ENCODE measurements at regions not wholly inside any gene's neighbourhood (a gene's known extent, or its start where the extent isn't known, plus 50 kb on each side); places are given as distances from the start of the nearest gene placed in this dataset.
"Not testable (repeated sequence)": the region's sequence is repeated elsewhere in the genome, so short reads cannot be mapped to it uniquely, and the experiment has no call there.

DNA sequence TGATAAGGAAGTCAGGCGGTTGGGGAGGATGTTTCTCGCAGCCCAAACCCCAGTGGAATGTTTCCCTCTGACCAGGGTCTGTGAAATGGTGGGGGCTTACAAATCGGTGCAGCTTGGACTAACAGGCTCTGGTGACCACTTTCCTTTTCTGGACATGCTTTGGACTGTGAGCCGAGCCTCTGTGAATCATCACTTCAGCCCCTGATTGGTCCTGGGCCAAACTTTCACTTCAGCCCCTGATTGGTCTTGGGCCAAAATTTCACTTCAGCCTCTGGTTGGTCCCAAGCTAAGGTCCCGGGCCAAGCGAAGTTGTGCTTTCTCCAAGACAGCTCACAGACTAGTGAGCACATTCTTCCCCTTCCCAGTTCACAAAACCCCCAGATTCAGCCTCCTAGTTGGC lies 223.7 kb upstream of the ANKRD20A1 start:
- ATAC-seq (ENCODE audit: low read depth in 2 of 2); H3K27me3 Mint-ChIP-seq; H3K27me3 ChIP-seq (ENCODE audit: control insufficient read depth, insufficient read depth, low read length); H3K4me1 ChIP-seq (ENCODE audit: control insufficient read depth, insufficient read depth, low read length, poor library complexity, severe bottlenecking); H3K36me3 Mint-ChIP-seq; H3K4me1 Mint-ChIP-seq; H3K36me3 ChIP-seq (ENCODE audit: control insufficient read depth, insufficient read depth, low read length); H3K4me3 ChIP-seq (ENCODE audit: low read depth, low read length); H3K27ac Mint-ChIP-seq; H3K9me3 Mint-ChIP-seq; H3K27ac ChIP-seq (ENCODE audit: insufficient read depth, low read length, poor library complexity, severe bottlenecking); DNase-seq; H3K4me3 Mint-ChIP-seq; H3K9me3 ChIP-seq (ENCODE audit: control insufficient read depth in 2 of 2, low read length in 2 of 2): not testable (repeated sequence)

GRCh38 chr9:67611900-67612299 lies 246.8 kb upstream of the ANKRD20A1 start:
- not testable (repeated sequence) for H3K4me1 Mint-ChIP-seq; H3K9me3 Mint-ChIP-seq; H3K4me3 ChIP-seq (ENCODE audit: low read depth, low read length); H3K27me3 Mint-ChIP-seq; H3K4me3 Mint-ChIP-seq; H3K27me3 ChIP-seq (ENCODE audit: control insufficient read depth, insufficient read depth, low read length); H3K4me1 ChIP-seq (ENCODE audit: control insufficient read depth, insufficient read depth, low read length, poor library complexity, severe bottlenecking); H3K27ac Mint-ChIP-seq; H3K27ac ChIP-seq (ENCODE audit: insufficient read depth, low read length, poor library complexity, severe bottlenecking); DNase-seq; H3K36me3 ChIP-seq (ENCODE audit: control insufficient read depth, insufficient read depth, low read length); H3K9me3 ChIP-seq (ENCODE audit: control insufficient read depth in 2 of 2, low read length in 2 of 2); ATAC-seq (ENCODE audit: low read depth in 2 of 2); H3K36me3 Mint-ChIP-seq

DNA sequence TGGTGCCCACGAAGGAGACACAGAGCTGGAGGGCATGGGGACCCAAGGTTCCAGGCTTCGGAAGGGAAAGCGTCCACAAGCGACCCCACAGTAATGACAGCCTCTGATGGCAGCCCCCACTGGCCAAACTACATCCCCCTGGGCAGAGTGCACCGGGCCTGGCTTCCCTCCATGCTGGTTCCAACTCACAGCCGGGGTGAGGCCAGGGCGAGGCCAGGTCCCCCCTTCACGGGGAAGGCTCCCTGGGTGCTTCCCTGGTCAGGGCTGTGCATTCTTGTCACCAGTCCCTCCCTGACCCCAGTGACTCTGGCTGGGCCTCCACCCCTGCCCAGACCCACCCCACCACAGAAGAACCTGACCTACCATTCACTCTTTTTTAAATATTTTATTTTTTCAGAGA lies 248.9 kb upstream of the ANKRD20A1 start:
- H3K27ac ChIP-seq (ENCODE audit: insufficient read depth, low read length, poor library complexity, severe bottlenecking); H3K27ac Mint-ChIP-seq; H3K4me3 ChIP-seq (ENCODE audit: low read depth, low read length); H3K4me3 Mint-ChIP-seq; H3K9me3 Mint-ChIP-seq; H3K36me3 ChIP-seq (ENCODE audit: control insufficient read depth, insufficient read depth, low read length); H3K36me3 Mint-ChIP-seq; ATAC-seq (ENCODE audit: low read depth in 2 of 2); H3K27me3 ChIP-seq (ENCODE audit: control insufficient read depth, insufficient read depth, low read length); H3K4me1 Mint-ChIP-seq; DNase-seq; H3K27me3 Mint-ChIP-seq; H3K9me3 ChIP-seq (ENCODE audit: control insufficient read depth in 2 of 2, low read length in 2 of 2); H3K4me1 ChIP-seq (ENCODE audit: control insufficient read depth, insufficient read depth, low read length, poor library complexity, severe bottlenecking): not testable (repeated sequence)

GRCh38 chr9:67609435-67609834 lies 249.3 kb upstream of the ANKRD20A1 start:
- H3K4me3 Mint-ChIP-seq: not testable (repeated sequence)

GRCh38 chr9:67605113-67605512 lies 253.6 kb upstream of the ANKRD20A1 start:
- not testable (repeated sequence) for H3K4me3 ChIP-seq (ENCODE audit: low read depth, low read length); H3K36me3 ChIP-seq (ENCODE audit: control insufficient read depth, insufficient read depth, low read length); H3K4me3 Mint-ChIP-seq; H3K27me3 Mint-ChIP-seq; H3K4me1 ChIP-seq (ENCODE audit: control insufficient read depth, insufficient read depth, low read length, poor library complexity, severe bottlenecking); H3K4me1 Mint-ChIP-seq; H3K27ac Mint-ChIP-seq; H3K36me3 Mint-ChIP-seq; H3K9me3 ChIP-seq (ENCODE audit: control insufficient read depth in 2 of 2, low read length in 2 of 2); ATAC-seq (ENCODE audit: low read depth in 2 of 2); DNase-seq; H3K27me3 ChIP-seq (ENCODE audit: control insufficient read depth, insufficient read depth, low read length); H3K27ac ChIP-seq (ENCODE audit: insufficient read depth, low read length, poor library complexity, severe bottlenecking); H3K9me3 Mint-ChIP-seq

More at GRCh38 chr9:67609435-67609834, 249.3 kb upstream of the ANKRD20A1 start:
- not testable (repeated sequence) for H3K4me1 Mint-ChIP-seq; ATAC-seq (ENCODE audit: low read depth in 2 of 2); H3K4me1 ChIP-seq (ENCODE audit: control insufficient read depth, insufficient read depth, low read length, poor library complexity, severe bottlenecking); H3K27me3 ChIP-seq (ENCODE audit: control insufficient read depth, insufficient read depth, low read length); H3K27ac Mint-ChIP-seq; H3K9me3 ChIP-seq (ENCODE audit: control insufficient read depth in 2 of 2, low read length in 2 of 2); H3K36me3 ChIP-seq (ENCODE audit: control insufficient read depth, insufficient read depth, low read length); H3K27ac ChIP-seq (ENCODE audit: insufficient read depth, low read length, poor library complexity, severe bottlenecking); H3K4me3 ChIP-seq (ENCODE audit: low read depth, low read length); H3K27me3 Mint-ChIP-seq; DNase-seq; H3K9me3 Mint-ChIP-seq; H3K36me3 Mint-ChIP-seq

DNA sequence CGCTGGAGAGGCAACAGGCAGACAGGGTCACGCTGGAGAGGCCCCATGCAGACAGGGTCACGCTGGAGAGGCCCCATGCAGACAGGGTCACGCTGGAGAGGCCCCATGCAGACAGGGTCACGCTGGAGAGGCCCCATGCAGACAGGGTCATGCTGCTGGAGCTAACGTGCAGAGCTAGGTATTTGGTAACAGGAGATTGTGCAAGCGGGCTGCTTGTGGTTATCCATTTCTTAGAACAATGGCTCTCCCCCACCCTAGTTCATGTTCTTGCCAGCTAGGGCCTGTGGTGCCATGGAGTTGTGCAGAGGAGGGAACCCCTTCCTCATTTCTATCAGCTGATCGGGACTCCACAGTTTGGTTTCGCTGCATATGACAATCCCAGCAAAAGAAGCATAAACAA lies 255.1 kb upstream of the ANKRD20A1 start:
- not testable (repeated sequence) for H3K27me3 ChIP-seq (ENCODE audit: control insufficient read depth, insufficient read depth, low read length); H3K27ac ChIP-seq (ENCODE audit: insufficient read depth, low read length, poor library complexity, severe bottlenecking); H3K27ac Mint-ChIP-seq; H3K27me3 Mint-ChIP-seq; H3K36me3 Mint-ChIP-seq; DNase-seq; H3K4me3 ChIP-seq (ENCODE audit: low read depth, low read length); H3K9me3 Mint-ChIP-seq; H3K4me3 Mint-ChIP-seq; H3K36me3 ChIP-seq (ENCODE audit: control insufficient read depth, insufficient read depth, low read length); ATAC-seq (ENCODE audit: low read depth in 2 of 2); H3K9me3 ChIP-seq (ENCODE audit: control insufficient read depth in 2 of 2, low read length in 2 of 2); H3K4me1 Mint-ChIP-seq; H3K4me1 ChIP-seq (ENCODE audit: control insufficient read depth, insufficient read depth, low read length, poor library complexity, severe bottlenecking)

GRCh38 chr9:67592424-67592823 lies 266.3 kb upstream of the ANKRD20A1 start:
- H3K4me1 ChIP-seq (ENCODE audit: control insufficient read depth, insufficient read depth, low read length, poor library complexity, severe bottlenecking); H3K4me1 Mint-ChIP-seq; H3K9me3 ChIP-seq (ENCODE audit: control insufficient read depth in 2 of 2, low read length in 2 of 2); H3K27ac Mint-ChIP-seq; H3K27ac ChIP-seq (ENCODE audit: insufficient read depth, low read length, poor library complexity, severe bottlenecking); H3K36me3 ChIP-seq (ENCODE audit: control insufficient read depth, insufficient read depth, low read length); H3K27me3 Mint-ChIP-seq; H3K4me3 Mint-ChIP-seq; ATAC-seq (ENCODE audit: low read depth in 2 of 2); H3K27me3 ChIP-seq (ENCODE audit: control insufficient read depth, insufficient read depth, low read length); H3K9me3 Mint-ChIP-seq; H3K4me3 ChIP-seq (ENCODE audit: low read depth, low read length); DNase-seq; H3K36me3 Mint-ChIP-seq: not testable (repeated sequence)

- not testable (repeated sequence) for H3K27ac ChIP-seq (ENCODE audit: insufficient read depth, low read length, poor library complexity, severe bottlenecking); ATAC-seq (ENCODE audit: low read depth in 2 of 2); H3K4me1 ChIP-seq (ENCODE audit: control insufficient read depth, insufficient read depth, low read length, poor library complexity, severe bottlenecking); H3K36me3 ChIP-seq (ENCODE audit: control insufficient read depth, insufficient read depth, low read length); DNase-seq; H3K9me3 Mint-ChIP-seq; H3K9me3 ChIP-seq (ENCODE audit: control insufficient read depth in 2 of 2, low read length in 2 of 2); H3K4me3 Mint-ChIP-seq; H3K4me1 Mint-ChIP-seq; H3K4me3 ChIP-seq (ENCODE audit: low read depth, low read length); H3K27me3 ChIP-seq (ENCODE audit: control insufficient read depth, insufficient read depth, low read length); H3K27ac Mint-ChIP-seq; H3K36me3 Mint-ChIP-seq; H3K27me3 Mint-ChIP-seq
Measured at GRCh38 chr9:67555874-67556273, 302.9 kb upstream of the ANKRD20A1 start.

Data from CD4-positive, CD25-positive, alpha-beta regulatory T cell (primary cell).